Ammon's horn (tissue), 1 donor: ENCODE measurements at regions not wholly inside any gene's neighbourhood (a gene's known extent, or its start where the extent isn't known, plus 50 kb on each side); places are given as distances from the start of the nearest gene placed in this dataset.
"Not testable (repeated sequence)": the region's sequence is repeated elsewhere in the genome, so short reads cannot be mapped to it uniquely, and the experiment has no call there.

Source experiments
- DNase-seq: peaks from one replicate; pipeline ENCODE4 v3.0.0-alpha.2; 2016; ENCODE audit warnings: low spot score

DNA sequence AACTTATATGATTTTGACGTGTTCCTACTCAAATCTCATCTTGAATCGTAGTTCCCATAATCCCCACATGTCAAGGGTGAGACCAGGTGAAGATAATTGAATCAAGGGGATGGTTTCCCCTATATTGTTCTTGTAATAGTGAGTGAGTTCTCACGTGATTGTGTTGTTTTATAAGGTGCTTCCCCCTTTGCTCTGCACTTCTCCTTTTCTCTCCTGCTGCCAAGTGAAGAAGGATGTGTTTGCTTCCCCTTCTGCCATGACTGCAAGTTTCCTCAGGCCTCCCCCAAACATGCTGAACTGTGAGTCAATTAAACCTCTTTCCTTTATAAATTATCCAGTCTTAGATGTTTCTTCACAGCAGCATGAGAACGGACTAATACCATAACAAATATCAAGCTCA is 83.2 kb downstream of the MANEA start:
- no peak for DNase-seq

DNA sequence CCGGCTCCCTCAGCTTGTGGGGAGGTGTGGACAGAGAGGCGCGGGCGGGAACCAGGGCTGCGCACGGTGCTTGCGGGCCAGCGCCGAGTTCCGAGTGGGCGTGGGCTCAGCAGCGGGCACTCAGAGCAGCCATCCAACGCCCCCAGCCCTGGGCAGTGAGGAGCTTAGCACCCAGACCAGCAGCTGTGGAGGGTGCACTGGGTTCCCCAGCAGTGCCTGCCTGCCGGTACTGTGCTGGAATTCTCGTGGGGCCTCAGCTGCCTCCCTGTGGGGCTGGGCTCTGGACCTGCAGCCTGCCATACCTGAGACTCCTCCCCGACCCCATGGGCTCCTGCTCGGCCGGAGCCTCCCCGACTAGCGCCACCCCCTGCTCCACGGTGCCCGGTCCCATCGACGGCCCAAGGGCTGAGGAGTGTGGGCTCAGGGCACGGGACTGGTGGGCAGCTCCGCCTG is 92.7 kb downstream of the MANEA start:
- no peak for DNase-seq

DNA sequence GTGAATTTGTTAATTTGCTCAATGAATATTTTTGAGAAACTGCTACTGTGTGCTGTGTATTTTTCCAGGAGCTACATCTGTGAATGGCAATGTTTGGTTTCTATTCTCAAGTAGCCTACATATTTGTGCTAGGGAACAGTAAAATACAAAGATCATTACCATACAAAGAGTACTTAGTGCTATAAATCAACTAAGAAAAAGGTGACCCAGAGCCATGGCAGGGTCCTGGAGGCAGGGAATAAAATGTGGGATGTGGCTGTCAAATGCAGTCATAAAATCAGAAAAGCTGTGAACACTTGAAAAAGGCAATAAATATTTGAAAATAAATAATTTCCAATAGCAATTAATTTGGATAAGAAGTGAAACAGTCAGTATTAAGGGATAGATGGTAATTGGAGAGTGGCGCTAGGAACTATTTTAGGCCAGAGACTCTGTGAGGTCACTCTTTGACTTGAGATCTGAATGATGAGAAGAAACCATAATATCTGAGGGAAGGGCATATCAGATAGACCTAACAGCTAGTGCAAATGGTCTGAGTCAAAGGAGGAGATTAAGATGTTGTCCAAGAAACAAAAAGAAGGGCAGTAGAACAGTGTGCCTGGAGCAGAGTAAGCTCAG is 98.8 kb downstream of the MANEA start:
- no peak for DNase-seq

DNA sequence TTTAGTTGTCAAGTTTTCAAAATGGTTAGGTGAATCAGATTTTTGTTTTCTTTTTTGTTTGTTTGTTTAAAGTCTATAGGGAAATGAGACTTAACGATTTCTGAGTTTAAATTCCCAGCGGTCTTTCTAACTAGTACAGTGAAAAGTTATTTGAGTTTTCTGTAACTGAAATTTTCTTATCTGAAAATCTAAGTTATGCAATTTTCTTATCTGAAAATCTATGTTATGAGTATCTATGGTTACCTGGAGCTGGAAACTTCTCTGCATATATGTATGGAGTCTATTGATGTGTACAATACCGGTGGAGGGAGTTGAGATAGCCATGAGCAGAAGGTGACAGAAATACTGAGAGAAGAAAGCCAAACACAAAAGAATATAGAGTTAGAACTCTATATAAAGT is 102.6 kb downstream of the MANEA start:
- no peak for DNase-seq

DNA sequence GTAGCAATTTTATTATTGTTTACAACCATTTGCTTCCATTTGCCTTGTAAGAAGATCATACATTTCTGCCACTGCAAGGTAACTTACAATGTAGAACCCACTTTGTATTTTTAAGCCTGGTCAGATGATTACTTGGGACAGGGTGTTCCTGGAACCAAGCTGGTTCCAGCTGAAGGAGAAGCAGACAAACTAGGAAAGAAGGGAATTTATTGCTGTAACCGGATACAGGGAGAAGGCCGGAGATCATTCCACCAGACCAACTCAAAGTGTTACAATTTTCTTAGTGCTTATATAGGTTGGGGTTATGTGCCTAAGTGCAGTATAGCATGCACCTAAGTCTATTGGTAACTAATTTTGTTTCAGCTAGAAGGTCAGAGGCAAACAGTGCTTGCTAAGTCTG is 104.4 kb downstream of the MANEA start:
- DNase-seq, result no peak

DNA sequence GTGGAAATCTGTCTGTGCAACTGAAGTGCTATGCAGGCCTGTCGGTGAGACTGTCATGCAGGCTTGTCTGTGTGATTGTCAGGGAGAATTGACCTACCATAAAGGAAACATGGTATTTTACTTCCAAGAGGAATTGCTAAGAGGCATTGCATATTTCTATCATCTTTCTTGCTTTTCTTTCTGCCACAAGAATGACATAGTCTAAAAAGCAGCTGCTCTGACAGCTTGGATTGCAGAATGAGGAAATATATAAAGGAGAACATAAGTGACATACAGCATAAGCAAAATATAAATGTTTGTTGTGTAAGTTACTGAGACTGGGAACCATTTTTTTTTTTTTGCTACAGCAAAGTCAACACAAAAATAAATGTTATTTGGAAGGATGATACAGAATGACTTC is 105.1 kb downstream of the MANEA start:
- no peak for DNase-seq

DNA sequence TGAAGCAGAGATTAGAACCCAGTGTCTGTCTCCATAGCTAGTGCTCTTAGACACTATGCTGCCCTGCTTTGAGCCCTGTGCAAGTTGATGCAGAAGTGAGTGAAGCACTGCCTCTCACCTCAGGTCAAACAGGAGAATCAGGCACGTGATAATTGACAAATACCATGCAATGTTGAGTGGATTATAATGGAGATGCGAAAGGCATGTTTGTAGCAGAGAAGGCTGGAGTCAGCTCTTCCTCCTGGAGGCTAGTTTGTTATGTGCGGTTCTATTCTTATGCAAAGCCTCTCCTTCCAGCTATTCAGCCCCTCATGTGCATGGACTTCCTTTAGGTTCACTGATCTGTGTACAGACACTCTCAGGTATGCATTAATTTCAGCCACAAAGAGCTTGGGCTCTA is 108.5 kb downstream of the MANEA start:
- no peak for DNase-seq

DNA sequence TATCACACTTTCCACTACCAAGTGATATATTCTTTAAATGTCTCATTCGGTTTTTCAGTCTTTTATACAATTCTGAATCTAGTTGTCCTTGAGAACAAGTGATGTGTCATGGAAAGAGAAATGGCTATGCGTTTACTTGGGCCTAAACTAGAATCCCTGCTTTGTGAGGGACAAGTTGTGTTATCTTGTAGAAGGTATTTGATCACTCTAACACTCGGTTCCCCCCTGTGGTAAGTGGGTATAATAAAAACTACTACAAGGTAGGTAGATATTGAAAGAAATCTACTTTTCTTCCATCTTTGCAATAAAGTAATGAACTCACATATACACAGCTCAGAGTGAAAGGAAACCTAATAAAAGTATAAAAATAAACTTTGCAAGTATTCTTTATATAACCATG is 108.9 kb downstream of the MANEA start:
- DNase-seq, result no peak

DNA sequence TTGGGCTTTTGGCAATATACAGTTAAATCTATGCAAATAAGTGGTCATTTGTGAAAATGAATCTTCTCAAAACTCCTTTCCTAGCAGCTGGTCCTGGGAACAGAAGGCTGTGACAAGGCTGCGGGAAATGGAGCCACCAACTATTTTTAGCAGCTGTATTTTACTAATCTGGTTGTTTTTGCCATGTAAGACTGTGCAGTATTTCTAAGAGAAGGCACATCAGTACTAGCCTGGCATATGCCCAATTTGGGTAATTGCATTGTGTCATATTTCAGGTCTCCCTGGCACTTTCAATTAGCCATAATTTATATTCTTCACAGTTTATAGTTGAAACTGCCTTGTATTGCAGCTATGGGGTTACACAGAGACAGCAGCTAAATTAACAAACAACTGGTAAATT is 109.6 kb downstream of the MANEA start:
- DNase-seq, result peak; percentile 4

DNA sequence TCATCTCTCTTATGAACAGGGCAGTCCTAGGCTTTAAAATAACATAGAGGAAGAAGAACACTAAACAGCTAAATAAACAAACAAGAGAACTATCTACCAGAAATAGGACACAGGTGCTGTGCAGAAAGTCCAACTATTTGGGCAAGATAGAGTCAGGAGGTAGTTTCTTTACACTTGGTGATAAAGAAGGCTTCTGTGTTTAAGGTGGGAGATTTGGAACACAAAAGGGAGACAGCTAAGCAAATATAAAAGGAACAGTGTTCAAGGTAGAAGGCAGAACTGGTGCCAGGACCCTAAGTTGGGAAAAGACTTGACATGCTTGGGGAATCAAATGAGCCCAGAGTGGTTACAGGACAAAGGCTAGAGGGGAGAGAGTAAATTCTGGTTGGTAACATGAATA is 110.5 kb downstream of the MANEA start:
- no peak for DNase-seq

DNA sequence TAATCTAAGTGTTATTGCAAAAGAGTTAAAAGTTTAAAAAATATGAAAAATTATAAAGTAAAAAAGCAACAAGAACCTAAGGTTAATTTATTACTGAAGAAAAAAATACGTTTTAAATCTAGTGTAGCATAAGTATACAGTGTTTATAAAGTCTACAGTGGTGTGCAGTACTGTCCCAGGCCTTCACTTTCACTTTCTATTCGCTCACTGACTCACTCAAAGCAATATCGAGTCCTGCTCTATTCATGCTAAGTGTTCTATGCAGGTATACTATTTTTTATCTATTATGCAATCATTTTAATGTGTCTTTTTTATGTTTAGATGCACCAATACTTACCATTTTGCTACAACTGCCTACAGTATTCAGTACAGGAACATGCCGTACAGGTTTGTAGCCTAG is 113.0 kb downstream of the MANEA start:
- DNase-seq, result no peak

DNA sequence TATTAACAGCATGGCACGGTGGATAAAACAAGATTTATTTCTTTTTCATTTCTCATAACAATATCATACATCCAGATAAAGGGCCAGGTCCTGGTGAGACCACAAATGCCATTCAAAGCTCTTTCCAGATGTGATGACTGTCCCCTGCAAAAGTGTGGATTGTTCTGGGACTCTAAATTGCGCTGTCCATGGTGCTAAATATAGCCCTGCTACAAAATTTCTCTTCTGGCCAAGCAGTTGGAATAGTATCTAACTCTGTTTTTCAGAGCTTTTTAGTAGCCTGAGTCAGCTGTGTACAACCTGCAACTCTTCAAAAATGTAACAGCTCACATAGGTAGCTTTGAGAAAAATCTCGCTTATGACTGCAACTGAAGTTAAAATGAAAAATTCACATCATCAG is 115.8 kb downstream of the MANEA start:
- DNase-seq, result no peak

DNA sequence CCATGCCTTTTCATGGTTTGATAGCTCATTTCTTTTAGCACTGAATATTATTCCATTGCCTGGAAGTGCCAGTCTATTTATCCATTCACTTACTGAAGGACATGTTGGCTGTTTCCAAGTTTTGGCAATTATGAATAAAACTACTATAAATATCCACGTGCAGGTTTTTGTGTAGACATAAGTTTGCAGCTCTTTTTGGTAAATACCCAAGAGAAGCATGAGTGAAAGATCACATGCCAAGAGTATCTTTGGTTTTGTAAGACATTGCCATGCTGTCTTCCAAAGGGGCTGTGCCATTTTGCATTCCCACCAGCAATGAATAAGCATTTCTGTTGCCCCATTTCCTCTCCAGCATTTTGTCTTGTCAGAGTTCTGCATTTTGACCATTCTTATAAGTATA is 120.9 kb downstream of the MANEA start:
- DNase-seq, result no peak

DNA sequence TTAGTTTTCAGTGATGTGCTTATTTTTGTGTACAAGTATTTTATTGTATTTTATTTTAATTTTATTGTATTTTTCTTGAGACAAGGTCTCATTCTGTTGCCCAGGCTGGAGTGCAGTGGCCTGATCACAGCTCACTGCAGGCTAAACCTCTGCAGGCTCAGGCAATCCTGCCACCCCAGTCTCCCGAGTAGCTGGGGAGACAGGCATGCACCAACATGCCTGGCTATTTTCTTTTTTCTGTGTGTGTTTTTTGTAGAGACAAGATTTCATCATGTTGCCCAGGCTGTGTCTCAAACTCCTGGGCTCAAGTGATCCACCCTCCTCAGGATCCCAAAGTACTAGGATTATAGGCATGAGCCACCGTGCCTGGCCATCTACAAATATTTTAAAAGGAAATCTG is 146.3 kb downstream of the MANEA start:
- DNase-seq, result no peak

DNA sequence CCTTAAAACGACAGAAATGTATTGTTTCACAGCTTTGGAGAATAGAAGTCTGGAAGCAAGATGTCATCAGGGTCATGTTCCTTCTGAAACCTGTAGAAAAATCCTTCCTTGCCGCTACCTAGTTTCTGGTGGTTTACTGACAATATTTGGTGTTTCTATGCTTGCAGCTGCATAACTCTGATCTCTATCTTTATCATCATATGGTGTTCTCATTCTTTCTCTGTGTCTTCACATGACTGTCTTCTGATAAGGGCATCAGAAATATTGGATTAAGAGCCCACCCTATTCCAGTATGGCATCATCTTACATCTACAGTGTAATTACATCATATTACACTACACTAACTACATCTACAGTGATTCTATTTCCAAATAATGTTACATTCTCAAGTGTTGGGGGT is 148.0 kb downstream of the MANEA start:
- no peak for DNase-seq

DNA sequence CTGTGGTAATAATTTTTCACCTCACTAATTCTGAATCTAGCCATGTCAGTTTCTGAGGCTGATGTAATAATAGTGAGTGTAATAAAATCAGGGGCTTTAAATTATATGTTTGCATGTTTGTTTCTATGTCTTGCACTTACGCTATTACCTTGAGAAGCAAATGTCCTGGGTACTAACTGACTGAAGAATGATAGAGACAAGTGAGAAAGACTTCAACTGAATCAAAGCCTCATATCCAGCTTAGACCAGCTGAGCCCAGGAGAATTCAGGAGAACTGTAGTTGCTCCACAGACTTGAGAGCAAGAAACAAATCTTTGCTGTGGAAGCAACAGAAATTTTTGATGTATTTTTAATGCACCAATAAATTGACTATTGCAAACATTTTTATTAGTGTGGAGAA is 162.8 kb downstream of the MANEA start:
- no peak for DNase-seq

DNA sequence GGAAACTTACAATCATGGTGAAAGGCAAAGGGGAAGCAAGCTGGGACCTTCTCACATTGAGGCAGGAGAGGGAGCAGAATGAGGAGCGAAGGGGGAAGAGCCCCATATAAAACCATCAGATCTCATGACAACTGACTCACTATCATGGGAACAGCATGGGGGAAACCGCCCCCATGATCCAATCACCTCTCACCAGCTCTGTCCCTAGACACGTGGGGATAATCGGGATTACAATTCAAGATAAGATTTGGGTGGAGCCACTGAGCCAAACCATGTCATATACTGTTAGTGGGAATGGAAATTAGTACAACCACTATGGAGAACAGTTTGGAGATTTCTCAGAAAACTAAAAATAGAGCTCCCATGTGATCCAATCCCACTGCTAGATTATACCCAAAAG is 163.7 kb downstream of the MANEA start:
- DNase-seq, result no peak

DNA sequence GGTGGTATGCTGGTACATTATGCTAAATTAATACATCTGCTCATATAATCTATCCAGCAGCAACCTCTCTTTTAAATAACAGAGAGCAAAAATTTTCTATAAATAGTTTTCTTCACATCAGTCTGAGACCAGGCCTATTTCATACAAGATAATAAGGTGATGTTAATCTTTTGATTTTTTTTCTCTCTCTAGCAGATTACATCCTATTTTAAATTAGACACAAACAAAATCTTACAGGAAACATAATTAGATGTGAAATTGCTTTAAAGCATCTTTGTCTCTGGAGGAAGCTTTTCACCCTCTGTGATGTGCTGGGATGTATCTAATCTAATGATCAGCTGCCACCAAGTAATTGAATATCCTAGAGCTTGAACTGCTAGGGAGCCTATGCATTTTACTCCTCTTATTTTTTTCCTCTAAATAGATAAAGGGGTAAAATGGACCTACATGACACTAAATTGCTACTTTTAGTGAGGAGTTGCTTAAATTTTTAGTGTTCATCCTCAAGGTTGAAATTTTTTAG is 165.5 kb downstream of the MANEA start:
- DNase-seq, result no peak

DNA sequence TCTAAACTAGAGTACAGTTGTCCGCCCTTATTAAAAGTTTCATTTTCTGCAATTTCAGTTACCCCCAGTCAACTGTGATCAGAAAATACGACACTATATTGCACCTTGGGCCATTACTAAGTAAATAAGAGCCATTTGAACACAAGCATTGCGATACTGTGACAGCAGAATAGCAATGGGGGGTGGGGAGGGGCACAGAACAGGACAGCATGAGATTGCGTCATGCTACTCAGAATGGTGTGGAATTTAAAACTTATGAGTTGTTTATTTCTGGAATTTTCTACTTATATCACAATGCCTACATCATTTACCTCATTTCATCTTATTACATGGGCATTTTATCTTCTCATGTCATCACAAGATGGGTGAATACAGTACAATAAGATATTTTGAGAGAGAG is 166.3 kb downstream of the MANEA start:
- no peak for DNase-seq

DNA sequence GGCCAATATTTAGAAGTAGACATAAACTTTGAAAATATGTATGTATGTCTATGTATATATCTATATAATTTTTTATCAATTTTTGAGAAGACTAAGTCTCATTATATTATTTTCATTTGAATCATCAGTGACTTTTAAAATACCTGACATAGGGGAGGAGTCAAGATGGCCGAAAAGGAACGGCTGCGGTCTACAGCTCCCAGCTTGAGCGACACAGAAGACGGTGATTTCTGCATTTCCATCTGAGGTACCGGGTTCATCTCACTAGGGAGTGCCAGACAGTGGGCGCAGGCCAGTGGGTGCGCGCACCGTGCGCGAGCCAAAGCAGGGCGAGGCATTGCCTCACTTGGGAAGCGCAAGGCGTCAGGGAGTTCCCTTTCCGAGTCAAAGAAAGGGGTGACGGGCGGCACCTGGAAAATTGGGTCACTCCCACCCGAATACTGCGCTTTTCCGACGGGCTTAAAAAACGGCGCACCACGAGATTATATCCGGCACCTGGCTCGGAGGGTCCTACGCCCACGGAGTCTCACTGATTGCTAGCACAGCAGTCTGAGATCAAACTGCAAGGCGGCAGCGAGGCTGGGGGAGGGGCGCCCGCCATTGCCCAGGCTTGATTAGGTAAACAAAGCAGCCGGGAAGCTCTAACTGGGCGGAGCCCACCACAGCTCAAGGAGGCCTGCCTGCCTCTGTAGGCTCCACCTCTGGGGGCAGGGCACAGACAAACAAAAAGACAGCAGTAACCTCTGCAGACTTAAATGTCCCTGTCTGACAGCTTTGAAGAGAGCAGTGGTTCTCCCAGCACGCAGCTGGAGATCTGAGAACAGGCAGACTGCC is 181.1 kb downstream of the MANEA start:
- not testable (repeated sequence) for DNase-seq

DNA sequence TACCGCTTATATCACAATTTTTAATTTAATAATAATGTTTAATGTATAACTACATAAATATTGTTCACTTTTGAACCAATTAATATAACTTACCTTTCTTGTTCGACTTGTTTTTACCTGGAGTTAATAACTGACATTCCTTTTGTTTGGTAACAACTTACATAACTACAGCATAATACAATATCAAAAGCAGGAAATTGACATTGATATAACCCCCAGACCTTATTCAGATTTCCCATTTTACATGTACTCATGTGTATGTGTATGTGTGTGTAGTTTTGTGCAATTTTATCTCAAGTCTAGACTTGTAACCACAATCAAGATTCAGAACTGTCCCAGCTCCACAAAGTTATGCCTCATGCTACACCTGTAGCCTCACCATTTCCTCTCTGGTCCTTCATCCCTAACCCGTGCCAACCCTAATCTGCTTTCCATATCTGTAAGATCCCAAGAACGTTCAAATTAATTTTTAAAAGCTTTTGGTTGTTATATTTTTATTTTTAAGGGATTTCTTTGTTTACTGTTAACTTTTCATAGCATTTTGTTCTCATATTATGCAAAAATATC is 190.6 kb downstream of the MANEA start:
- no peak for DNase-seq

DNA sequence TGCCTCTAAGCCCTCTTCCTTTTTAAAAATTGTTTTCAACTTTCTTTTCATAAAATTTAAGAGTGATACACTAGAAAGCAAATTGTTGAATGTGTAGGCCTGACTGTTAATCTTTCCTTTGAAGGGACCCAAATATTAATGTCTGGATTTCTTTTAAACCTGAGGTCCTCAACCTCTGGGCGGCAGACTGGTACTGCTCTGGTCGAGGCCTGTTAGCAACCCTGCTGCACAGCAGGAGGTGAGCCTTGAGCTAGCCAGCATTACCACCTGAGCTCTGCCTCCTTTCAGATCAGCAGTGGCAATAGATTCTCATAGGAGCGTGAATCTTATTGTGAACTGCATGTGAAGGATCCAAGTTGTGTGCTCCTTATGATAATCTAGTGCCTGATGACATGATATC is 191.2 kb downstream of the MANEA start:
- DNase-seq, result no peak

DNA sequence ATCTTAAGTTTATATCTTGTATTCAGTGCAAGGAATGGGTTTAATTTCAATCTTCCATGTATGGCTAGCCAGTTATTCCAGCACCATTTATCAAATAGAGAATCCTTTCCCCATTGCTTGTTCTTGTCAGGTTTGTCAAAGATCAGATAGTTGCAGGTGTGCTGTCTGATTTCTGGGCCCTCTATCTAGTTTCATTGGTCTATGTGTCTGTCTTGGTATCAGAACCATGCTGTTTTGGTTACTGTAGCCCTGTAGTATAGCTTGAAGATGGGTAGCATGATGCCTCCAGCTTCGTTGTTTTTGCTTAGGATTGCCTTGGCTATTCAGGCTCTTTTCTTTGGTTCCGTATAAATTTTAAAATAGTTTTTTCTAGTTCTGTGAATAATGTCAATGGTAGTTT is 200.0 kb downstream of the MANEA start:
- DNase-seq, result no peak
